ENCODE measurements at regions not wholly inside any gene's neighbourhood (a gene's known extent, or its start where the extent isn't known, plus 50 kb on each side); places are given as distances from the start of the nearest gene placed in this dataset.

DNA sequence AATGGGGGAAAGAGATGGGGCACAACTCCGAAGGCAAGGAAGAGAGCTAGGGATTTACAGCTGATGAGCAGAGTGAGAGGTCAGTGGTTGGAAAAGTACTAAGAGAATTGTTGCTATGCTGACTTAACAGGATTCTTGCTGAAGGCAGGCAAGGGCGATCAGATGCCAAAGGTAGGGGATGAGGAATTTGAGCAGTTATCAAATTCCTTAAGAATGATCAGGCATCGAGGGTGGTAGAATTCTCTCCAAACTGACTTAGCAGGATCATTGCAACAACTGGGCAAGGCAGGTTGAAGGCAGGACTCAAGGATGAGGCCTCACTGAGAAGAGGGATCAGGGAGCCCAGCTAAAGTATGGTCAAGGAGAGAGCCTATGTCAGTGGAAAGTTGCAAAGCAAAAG lies 171.0 kb downstream of the HSD17B3 start:
- no peak for TF ChIP-seq POLR2A (IDR thresholded peaks at IDR 0.05)
- no peak for TF ChIP-seq CTCF (IDR thresholded peaks at IDR 0.05)

Measured in body of pancreas (tissue), 4 donors.